Liver (tissue), 8 donors: ENCODE measurements at regions not wholly inside any gene's neighbourhood (a gene's known extent, or its start where the extent isn't known, plus 50 kb on each side); places are given as distances from the start of the nearest gene placed in this dataset.

Experiments used
- DNase-seq: peaks from one replicate; pipeline ENCODE4 v3.0.0-alpha.2; 2017; ENCODE audit warnings: low spot score
- H3K27ac ChIP-seq, 2 donors: one replicate each; pipeline ENCODE4 v1.7.0; 2013; ENCODE audit warnings: inconsistent platforms in 2 of 2, low read length in 2 of 2, control low read depth in 1 of 2, low read depth in 1 of 2, mild to moderate bottlenecking in 1 of 2
- H3K27me3 ChIP-seq, 4 donors: one replicate each; pipeline versions ENCODE4 v1.6.1 to v1.7.0; 2013; ENCODE audit warnings: low read length in 3 of 4, inconsistent platforms in 1 of 4, mild to moderate bottlenecking in 1 of 4, moderate library complexity in 1 of 4; ENCODE audit not compliant: control insufficient read depth in 4 of 4, insufficient read depth in 4 of 4
- H3K36me3 ChIP-seq, 4 donors: one replicate each; pipeline versions ENCODE4 v1.6.1 to v1.7.0; 2013; ENCODE audit warnings: low read length in 3 of 4, mild to moderate bottlenecking in 3 of 4, low read depth in 1 of 4, moderate library complexity in 1 of 4; ENCODE audit not compliant: control insufficient read depth in 4 of 4, insufficient read depth in 3 of 4
- H3K4me1 ChIP-seq, 4 donors: one replicate each; pipeline versions ENCODE4 v1.6.1 to v1.7.0; 2013; ENCODE audit warnings: low read length in 3 of 4, mild to moderate bottlenecking in 3 of 4, moderate library complexity in 1 of 4; ENCODE audit not compliant: control insufficient read depth in 4 of 4, insufficient read depth in 4 of 4
- H3K4me3 ChIP-seq, 3 donors: one replicate each; pipeline versions ENCODE4 v1.6.1 to v1.7.0; 2013; ENCODE audit warnings: low read length in 3 of 3, control low read depth in 1 of 3, low read depth in 1 of 3, mild to moderate bottlenecking in 1 of 3
- H3K9ac ChIP-seq, 2 donors: one replicate each; pipeline ENCODE4 v1.7.0; 2013; ENCODE audit warnings: low read length in 2 of 2, mild to moderate bottlenecking in 2 of 2, moderate library complexity in 2 of 2, control low read depth in 1 of 2, low read depth in 1 of 2
- H3K9me3 ChIP-seq, 4 donors: one replicate each; pipeline versions ENCODE4 v1.6.1 to v1.7.0; 2013; ENCODE audit warnings: low read length in 3 of 4; ENCODE audit not compliant: control insufficient read depth in 4 of 4
- CTCF ChIP-seq: fragments of 150-350 bp; IDR thresholded peaks from 2 replicates; pipeline ENCODE4 v1.5.1; 2017; ENCODE audit warnings: improper control_type of control experiment, low read depth, low read length; ENCODE audit not compliant: missing input control
- EGR1 ChIP-seq, 2 donors: IDR thresholded peaks; 2 replicates each; pipeline ENCODE4 v1.6.1; 2016 to 2018; ENCODE audit warnings: antibody characterized with exemption in 2 of 2, low read depth in 2 of 2
- FOXA2 ChIP-seq: IDR thresholded peaks from 2 replicates; pipeline ENCODE4 v1.6.1; 2016; ENCODE audit warnings: antibody characterized with exemption
- GABPA ChIP-seq, 2 donors: IDR thresholded peaks in 1 of 2; conservative IDR thresholded peaks in 1 of 2; 2 replicates each; pipeline ENCODE4 v1.6.1; 2016; ENCODE audit warnings: antibody characterized with exemption in 2 of 2, mild to moderate bottlenecking in 1 of 2, moderate library complexity in 1 of 2
- HNF4A ChIP-seq, 2 donors: conservative IDR thresholded peaks; 2 replicates each; pipeline ENCODE4 v1.6.1; 2016; ENCODE audit warnings: antibody characterized with exemption in 2 of 2, mild to moderate bottlenecking in 2 of 2
- HNF4G ChIP-seq: IDR thresholded peaks from 2 replicates; pipeline ENCODE4 v1.6.1; 2016; ENCODE audit warnings: antibody characterized with exemption
- JUND ChIP-seq, 2 donors: IDR thresholded peaks; 2 replicates each; pipeline ENCODE4 v1.6.1; 2016; ENCODE audit warnings: antibody characterized with exemption in 2 of 2
- MAX ChIP-seq: IDR thresholded peaks from 2 replicates; pipeline ENCODE4 v1.6.1; 2016; ENCODE audit warnings: antibody characterized with exemption
- NR2F2 ChIP-seq: IDR thresholded peaks from 2 replicates; pipeline ENCODE4 v1.6.1; 2016; ENCODE audit warnings: antibody characterized with exemption
- RAD21 ChIP-seq, 2 donors: IDR thresholded peaks; 2 replicates each; pipeline ENCODE4 v1.6.1; 2016; ENCODE audit warnings: antibody characterized with exemption in 2 of 2, mild to moderate bottlenecking in 2 of 2
- RXRA ChIP-seq, 2 donors: IDR thresholded peaks; 2 replicates each; pipeline ENCODE4 v1.6.1; 2017 to 2018; ENCODE audit warnings: antibody characterized with exemption in 2 of 2, mild to moderate bottlenecking in 1 of 2
- TAF1 ChIP-seq: conservative IDR thresholded peaks from 2 replicates; pipeline ENCODE4 v1.6.1; 2016; ENCODE audit warnings: antibody characterized with exemption, mild to moderate bottlenecking
- YY1 ChIP-seq: IDR thresholded peaks from 2 replicates; pipeline ENCODE4 v1.6.1; 2016; ENCODE audit warnings: antibody characterized with exemption, mild to moderate bottlenecking
- WGBS: extraction: QIAGEN DNeasy Blood & Tissue Kit; methylation state at CpG from one replicate; pipeline ENCODE4 v1.1.7; 2013; 5-methylcytosine and 5-hydroxymethylcytosine counted together
- TF ChIP-seq, protein P1 (sequence below): IDR thresholded peaks from 2 replicates; pipeline ENCODE4 v1.6.1; 2016; ENCODE audit warnings: antibody characterized with exemption, mild to moderate bottlenecking
- TF ChIP-seq, protein P2 (sequence below): IDR thresholded peaks from 2 replicates; pipeline ENCODE4 v1.6.1; 2016; ENCODE audit warnings: antibody characterized with exemption
- donor health status: healthy.
- donor health status: healthy.
- donor health status: healthy.
- donor health status: healthy.
- donor health status: healthy.

DNA sequence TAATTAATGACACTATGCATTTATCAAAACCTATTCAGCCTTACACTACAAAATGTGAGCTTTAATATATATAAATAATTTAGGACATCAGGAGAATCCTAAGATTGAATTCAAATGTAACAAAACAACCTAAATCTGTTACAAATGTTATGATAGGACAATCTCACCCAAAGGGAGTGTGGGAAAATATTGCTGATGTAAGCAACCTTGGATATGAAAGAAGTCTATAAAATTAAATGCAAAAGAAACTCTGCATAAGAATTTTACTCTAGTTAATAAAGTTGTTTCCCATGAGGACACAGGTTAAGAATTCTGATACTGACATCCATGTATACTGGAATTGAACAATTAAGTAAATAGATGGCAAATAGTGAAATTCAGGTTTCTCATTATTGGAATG lies 424.5 kb upstream of the MON1B start:
- Histone ChIP-seq H3K27me3 (no peaks in the 10 kb centered on the region), H3K4me3 (no peak overlapping the region), H3K27ac (no peak overlapping the region), H3K36me3 (no peaks in the 10 kb centered on the region), H3K4me1 (no peaks in the 10 kb centered on the region), H3K9ac (no peak overlapping the region), H3K9me3 (peaks cover 0 to 7% (median 2%) of the 10 kb centered on the region in 4 donors)
- TF ChIP-seq GABPA (IDR thresholded peaks at IDR 0.05 in 1 of 2, conservative IDR thresholded peaks at IDR 0.05 in 1 of 2) (no peak), CTCF (no peak), RXRA (IDR thresholded peaks at IDR 0.05) (no peak), JUND (IDR thresholded peaks at IDR 0.05) (no peak), RAD21 (IDR thresholded peaks at IDR 0.05) (no peak)
- no peak for DNase-seq

- TF ChIP-seq FOXA2 (no peak), MAX (no peak)
- TF ChIP-seq, protein P1, sequence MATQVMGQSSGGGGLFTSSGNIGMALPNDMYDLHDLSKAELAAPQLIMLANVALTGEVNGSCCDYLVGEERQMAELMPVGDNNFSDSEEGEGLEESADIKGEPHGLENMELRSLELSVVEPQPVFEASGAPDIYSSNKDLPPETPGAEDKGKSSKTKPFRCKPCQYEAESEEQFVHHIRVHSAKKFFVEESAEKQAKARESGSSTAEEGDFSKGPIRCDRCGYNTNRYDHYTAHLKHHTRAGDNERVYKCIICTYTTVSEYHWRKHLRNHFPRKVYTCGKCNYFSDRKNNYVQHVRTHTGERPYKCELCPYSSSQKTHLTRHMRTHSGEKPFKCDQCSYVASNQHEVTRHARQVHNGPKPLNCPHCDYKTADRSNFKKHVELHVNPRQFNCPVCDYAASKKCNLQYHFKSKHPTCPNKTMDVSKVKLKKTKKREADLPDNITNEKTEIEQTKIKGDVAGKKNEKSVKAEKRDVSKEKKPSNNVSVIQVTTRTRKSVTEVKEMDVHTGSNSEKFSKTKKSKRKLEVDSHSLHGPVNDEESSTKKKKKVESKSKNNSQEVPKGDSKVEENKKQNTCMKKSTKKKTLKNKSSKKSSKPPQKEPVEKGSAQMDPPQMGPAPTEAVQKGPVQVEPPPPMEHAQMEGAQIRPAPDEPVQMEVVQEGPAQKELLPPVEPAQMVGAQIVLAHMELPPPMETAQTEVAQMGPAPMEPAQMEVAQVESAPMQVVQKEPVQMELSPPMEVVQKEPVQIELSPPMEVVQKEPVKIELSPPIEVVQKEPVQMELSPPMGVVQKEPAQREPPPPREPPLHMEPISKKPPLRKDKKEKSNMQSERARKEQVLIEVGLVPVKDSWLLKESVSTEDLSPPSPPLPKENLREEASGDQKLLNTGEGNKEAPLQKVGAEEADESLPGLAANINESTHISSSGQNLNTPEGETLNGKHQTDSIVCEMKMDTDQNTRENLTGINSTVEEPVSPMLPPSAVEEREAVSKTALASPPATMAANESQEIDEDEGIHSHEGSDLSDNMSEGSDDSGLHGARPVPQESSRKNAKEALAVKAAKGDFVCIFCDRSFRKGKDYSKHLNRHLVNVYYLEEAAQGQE, result no peak
- WGBS, result 91% methylated on average over 3 of the region's 3 CpGs
- Histone ChIP-seq H3K27me3 (no peaks in the 10 kb centered on the region), H3K4me3 (no peak overlapping the region), H3K9ac (no peak overlapping the region), H3K27ac (no peak overlapping the region), H3K9me3 (peaks cover 0 to 4% (median 1%) of the 10 kb centered on the region in 4 donors), H3K36me3 (no peaks in the 10 kb centered on the region), H3K4me1 (no peaks in the 10 kb centered on the region)
- no peak for DNase-seq
Measured at GRCh38 chr16:76768316-76768715, 422.7 kb upstream of the MON1B start.

DNA sequence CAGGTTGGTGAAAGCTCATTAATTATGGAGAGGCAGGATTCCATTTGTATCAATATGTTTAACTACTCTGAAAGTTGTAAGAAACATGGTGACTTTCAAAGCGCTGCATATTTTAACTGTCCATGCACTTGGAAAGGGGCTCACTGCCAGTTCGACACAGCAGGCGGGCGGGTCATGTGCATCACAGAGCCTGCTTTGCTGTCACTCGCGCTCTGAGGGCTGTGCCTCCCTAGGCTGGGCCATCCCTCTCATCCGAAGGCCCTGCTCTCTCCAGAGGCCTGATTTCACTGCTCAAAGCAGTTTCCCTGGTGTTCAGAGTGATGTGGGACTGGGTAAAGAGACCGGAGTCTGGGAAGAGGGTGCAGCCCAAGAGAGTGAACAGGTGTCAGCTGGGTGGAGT lies 422.0 kb upstream of the MON1B start:
- no peak for DNase-seq
- Histone ChIP-seq H3K27ac (no peak overlapping the region), H3K9ac (no peak overlapping the region), H3K27me3 (no peaks in the 10 kb centered on the region), H3K9me3 (no peaks in the 10 kb centered on the region), H3K36me3 (no peaks in the 10 kb centered on the region), H3K4me1 (no peaks in the 10 kb centered on the region), H3K4me3 (no peak overlapping the region)
- 84% methylated on average over 8 of the region's 8 CpGs for WGBS
- TF ChIP-seq HNF4A (conservative IDR thresholded peaks at IDR 0.05) (no peak), RAD21 (IDR thresholded peaks at IDR 0.05) (no peak), CTCF (no peak), TAF1 (no peak), JUND (IDR thresholded peaks at IDR 0.05) (no peak), GABPA (IDR thresholded peaks at IDR 0.05 in 1 of 2, conservative IDR thresholded peaks at IDR 0.05 in 1 of 2) (no peak), MAX (no peak), RXRA (IDR thresholded peaks at IDR 0.05) (no peak), HNF4G (no peak), YY1 (no peak), EGR1 (IDR thresholded peaks at IDR 0.05; ENCODE audit: low read depth in 2 of 2) (no peak), NR2F2 (no peak)
- TF ChIP-seq, protein P2, sequence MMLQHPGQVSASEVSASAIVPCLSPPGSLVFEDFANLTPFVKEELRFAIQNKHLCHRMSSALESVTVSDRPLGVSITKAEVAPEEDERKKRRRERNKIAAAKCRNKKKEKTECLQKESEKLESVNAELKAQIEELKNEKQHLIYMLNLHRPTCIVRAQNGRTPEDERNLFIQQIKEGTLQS, result no peak
- TF ChIP-seq, protein P1, result no peak
